Activated B cell treated with CpG ODN at 0.5 μM for 24 hours (primary cell): ENCODE measurements at regions not wholly inside any gene's neighbourhood (a gene's known extent, or its start where the extent isn't known, plus 50 kb on each side); places are given as distances from the start of the nearest gene placed in this dataset.

Source experiments
- ATAC-seq: fragments of 200-7000 bp; cut with Tn5 transposase; one replicate; pipeline ENCODE4 v1.10.0; 2021; ENCODE audit warnings: low read depth, mild to moderate bottlenecking, moderate library complexity
- CTCF ChIA-PET: fragments of 350-600 bp; sonication (Branson Sonifier 250); formaldehyde crosslinking; loops from one replicate; lab custom pipeline; 2021; ENCODE audit warnings: antibody characterized with exemption; lab: Charles Lee
- POLR2A ChIA-PET: fragments of 350-600 bp; sonication (Branson Sonifier 250); formaldehyde crosslinking; loops from one replicate; lab custom pipeline; 2021; ENCODE audit warnings: antibody characterized with exemption; lab: Charles Lee
- DNase-seq: peaks from one replicate; pipeline ENCODE4 v3.0.0; 2022
- H3K27ac Mint-ChIP-seq: one replicate; pipeline ENCODE4 v1.8.0; 2020; ENCODE audit warnings: mixed read lengths
- H3K27me3 Mint-ChIP-seq: one replicate; pipeline ENCODE4 v1.8.0; 2021; ENCODE audit warnings: mixed read lengths
- H3K36me3 Mint-ChIP-seq: one replicate; pipeline ENCODE4 v1.8.0; 2021; ENCODE audit warnings: low read depth, mixed read lengths
- H3K4me1 Mint-ChIP-seq: one replicate; pipeline ENCODE4 v1.8.0; 2021; ENCODE audit warnings: mixed read lengths
- H3K4me3 Mint-ChIP-seq: one replicate; pipeline ENCODE4 v1.8.0; 2020; ENCODE audit warnings: mild to moderate bottlenecking, mixed read lengths
- H3K9me3 Mint-ChIP-seq: one replicate; pipeline ENCODE4 v1.8.0; 2020; ENCODE audit warnings: mixed read lengths
- CTCF ChIP-seq: fragments of 200-600 bp; IDR thresholded peaks from one replicate; pipeline ENCODE4 v1.8.0; 2022; ENCODE audit warnings: antibody characterized with exemption, mild to moderate bottlenecking
- intact Hi-C: fragments of 100-400 bp; cut with micrococcal nuclease; formaldehyde crosslinking; loops from one replicate; pipeline ENCODE4 v1.15.1; 2024

- intact Hi-C loops, result no loop called here
- Mint-ChIP-seq H3K27me3 (peaks cover under 1% of the 10 kb centered on the region), H3K27ac (no peak overlapping the region), H3K4me1 (no peaks in the 10 kb centered on the region), H3K9me3 (no peaks in the 10 kb centered on the region), H3K36me3 (no peaks in the 10 kb centered on the region), H3K4me3 (no peak overlapping the region)
- POLR2A ChIA-PET, result no interaction called here
- ATAC-seq, result no peak
- TF ChIP-seq CTCF, result no peak
- CTCF ChIA-PET, result no interaction called here
- DNase-seq, result no peak
Measured at GRCh38 chr1:29807689-29808088, 571.4 kb downstream of the PTPRU start.

- intact Hi-C loops, result no loop called here
- Mint-ChIP-seq H3K4me3 (no peak overlapping the region), H3K9me3 (no peaks in the 10 kb centered on the region), H3K27me3 (peaks cover 6% of the 10 kb centered on the region), H3K27ac (no peak overlapping the region), H3K4me1 (no peaks in the 10 kb centered on the region), H3K36me3 (no peaks in the 10 kb centered on the region)
- ChIA-PET POLR2A (no interaction called here), CTCF (no interaction called here)
- no peak for TF ChIP-seq CTCF
- no peak for DNase-seq
- no peak for ATAC-seq
Measured at GRCh38 chr1:29806646-29807319, 570.5 kb downstream of the PTPRU start.

- H3K36me3 Mint-ChIP-seq, result no peaks in the 10 kb centered on the region
- H3K27ac Mint-ChIP-seq, result no peak overlapping the region
- TF ChIP-seq CTCF, result no peak
- H3K27me3 Mint-ChIP-seq, result peaks cover 6% of the 10 kb centered on the region
- ChIA-PET POLR2A (no interaction called here), CTCF (no interaction called here)
- H3K4me1 Mint-ChIP-seq, result no peaks in the 10 kb centered on the region
- no peak for ATAC-seq
- intact Hi-C loops, result no loop called here
- no peak overlapping the region for H3K4me3 Mint-ChIP-seq
- no peak for DNase-seq
- H3K9me3 Mint-ChIP-seq, result no peaks in the 10 kb centered on the region
Measured at GRCh38 chr1:29805896-29806160, 569.5 kb downstream of the PTPRU start.

GRCh38 chr1:29805122-29805895, 569.0 kb downstream of the PTPRU start:
- no peaks in the 10 kb centered on the region for H3K36me3 Mint-ChIP-seq

More at GRCh38 chr1:29805122-29805895, 569.0 kb downstream of the PTPRU start:
- Mint-ChIP-seq H3K4me3 (no peak overlapping the region), H3K27ac (no peak overlapping the region), H3K9me3 (no peaks in the 10 kb centered on the region), H3K27me3 (peaks cover 6% of the 10 kb centered on the region), H3K4me1 (no peaks in the 10 kb centered on the region)
- ChIA-PET CTCF (no interaction called here), POLR2A (no interaction called here)
- no peak for DNase-seq
- no peak for TF ChIP-seq CTCF
- no peak for ATAC-seq
- intact Hi-C loops, result no loop called here
